ENCODE measurements at regions not wholly inside any gene's neighbourhood (a gene's known extent, or its start where the extent isn't known, plus 50 kb on each side); places are given as distances from the start of the nearest gene placed in this dataset.

- TF ChIP-seq POLR2A (IDR thresholded peaks at IDR 0.05), result no peak
- TF ChIP-seq, protein P1, sequence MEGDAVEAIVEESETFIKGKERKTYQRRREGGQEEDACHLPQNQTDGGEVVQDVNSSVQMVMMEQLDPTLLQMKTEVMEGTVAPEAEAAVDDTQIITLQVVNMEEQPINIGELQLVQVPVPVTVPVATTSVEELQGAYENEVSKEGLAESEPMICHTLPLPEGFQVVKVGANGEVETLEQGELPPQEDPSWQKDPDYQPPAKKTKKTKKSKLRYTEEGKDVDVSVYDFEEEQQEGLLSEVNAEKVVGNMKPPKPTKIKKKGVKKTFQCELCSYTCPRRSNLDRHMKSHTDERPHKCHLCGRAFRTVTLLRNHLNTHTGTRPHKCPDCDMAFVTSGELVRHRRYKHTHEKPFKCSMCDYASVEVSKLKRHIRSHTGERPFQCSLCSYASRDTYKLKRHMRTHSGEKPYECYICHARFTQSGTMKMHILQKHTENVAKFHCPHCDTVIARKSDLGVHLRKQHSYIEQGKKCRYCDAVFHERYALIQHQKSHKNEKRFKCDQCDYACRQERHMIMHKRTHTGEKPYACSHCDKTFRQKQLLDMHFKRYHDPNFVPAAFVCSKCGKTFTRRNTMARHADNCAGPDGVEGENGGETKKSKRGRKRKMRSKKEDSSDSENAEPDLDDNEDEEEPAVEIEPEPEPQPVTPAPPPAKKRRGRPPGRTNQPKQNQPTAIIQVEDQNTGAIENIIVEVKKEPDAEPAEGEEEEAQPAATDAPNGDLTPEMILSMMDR (IDR thresholded peaks at IDR 0.05), result no peak
Measured at GRCh38 chr12:64998371-64999147, 122.5 kb downstream of the WIF1 start.
